ENCODE measurements at regions not wholly inside any gene's neighbourhood (a gene's known extent, or its start where the extent isn't known, plus 50 kb on each side); places are given as distances from the start of the nearest gene placed in this dataset.

GRCh38 chr5:3535414-3536211, 60.0 kb upstream of the IRX1 start:
- H3F3A ChIP-seq (replicated peaks; ENCODE audit: low read depth): no peaks in the 10 kb centered on the region
- H4K20me1 ChIP-seq (replicated peaks; ENCODE audit: insufficient read depth): no peaks in the 10 kb centered on the region
- no peak overlapping the region for H3K4me3 ChIP-seq
- no peak overlapping the region for H3K27ac ChIP-seq (ENCODE audit: low read depth)
- Mint-ChIP-seq H3K27ac (no peak overlapping the region), H3K9me3 (peaks cover 2% of the 10 kb centered on the region; the same call in 1 of the 3 replicates), H3K4me1 (peaks cover 18% of the 10 kb centered on the region), H3K27me3 (ENCODE audit: insufficient read depth, low read depth, poor library complexity) (peaks cover 9% of the 10 kb centered on the region), H3K36me3 (ENCODE audit: low read depth) (peaks cover 11% of the 10 kb centered on the region; the same call in 1 of the 3 replicates), H3K4me3 (no peak overlapping the region)
- H3K9me2 ChIP-seq (ENCODE audit: insufficient read depth): peaks cover 8% of the 10 kb centered on the region; the same call in 1 of the 2 replicates
- DNase-seq (ENCODE audit: low spot score) (no peak), ATAC-seq (no peak)
- no peaks in the 10 kb centered on the region for H3K27me3 ChIP-seq (ENCODE audit: insufficient read depth)
- H3K79me2 ChIP-seq (replicated peaks; ENCODE audit: insufficient read depth): no peaks in the 10 kb centered on the region
- H2AFZ ChIP-seq: peak overlapping the region; percentile 66; the same call in 1 of the 2 replicates
- no peak overlapping the region for H3K4me2 ChIP-seq
- H3K36me3 ChIP-seq (ENCODE audit: insufficient read depth): no peaks in the 10 kb centered on the region
- no peak for TF ChIP-seq POLR2AphosphoS5 (IDR thresholded peaks at IDR 0.05; ENCODE audit: low read depth)
- no peak for TF ChIP-seq EZH2 (IDR thresholded peaks at IDR 0.05; ENCODE audit: low read depth, unreplicated experiment)
- no peak for TF ChIP-seq CREB1 (CRISPR knock-in tag; IDR thresholded peaks at IDR 0.05; ENCODE audit: low read depth)
- TF ChIP-seq CTCF (conservative IDR thresholded peaks at IDR 0.05; ENCODE audit: low read depth in 2 of 2): no peak
- TF ChIP-seq JUNB (IDR thresholded peaks at IDR 0.05; ENCODE audit: unreplicated experiment): no peak
- no peak for TF ChIP-seq ZNF114 (CRISPR knock-in tag; IDR thresholded peaks at IDR 0.05)
- no peak for TF ChIP-seq REST (IDR thresholded peaks at IDR 0.05; ENCODE audit: unreplicated experiment)
- TF ChIP-seq STAT1 (IDR thresholded peaks at IDR 0.05; ENCODE audit: unreplicated experiment): no peak
- no peak for TF ChIP-seq ZNF331 (CRISPR knock-in tag; IDR thresholded peaks at IDR 0.05; ENCODE audit: low read depth)
- no peak for TF ChIP-seq ETS1 (IDR thresholded peaks at IDR 0.05)
- no peak for TF ChIP-seq NANOG (IDR thresholded peaks at IDR 0.05; ENCODE audit: borderline replicate concordance)
- no peak for TF ChIP-seq ZNF462 (CRISPR knock-in tag; IDR thresholded peaks at IDR 0.05)
- TF ChIP-seq EZH2phosphoT487 (IDR thresholded peaks at IDR 0.05; ENCODE audit: unreplicated experiment): no peak
- peaks cover 14% of the 10 kb centered on the region for H3K4me1 ChIP-seq (ENCODE audit: insufficient read depth)
